GM23338 (cell line): ENCODE measurements at regions not wholly inside any gene's neighbourhood (a gene's known extent, or its start where the extent isn't known, plus 50 kb on each side); places are given as distances from the start of the nearest gene placed in this dataset.
A peak's percentile ranks its signal among the peaks of the same experiment; 100 is the strongest.
"Not testable (repeated sequence)": the region's sequence is repeated elsewhere in the genome, so short reads cannot be mapped to it uniquely, and the experiment has no call there.

Experiments used
- ATAC-seq: fragments of 200-7000 bp; cut with Tn5 transposase; 3 replicates; pipeline ENCODE4 v1.9.1; 2020
- DNase-seq: peaks from one replicate; pipeline ENCODE4 v3.0.0-alpha.2; 2015; ENCODE audit warnings: low spot score
- H2AFZ ChIP-seq: fragments of 200-600 bp; sonication (generic); 2 replicates; pipeline ENCODE4 v1.8.0; 2016; ENCODE audit warnings: antibody characterized with exemption, mild to moderate bottlenecking, moderate library complexity
- H3F3A ChIP-seq: fragments of 200-600 bp; sonication (generic); replicated peaks from 2 replicates; pipeline ENCODE4 v1.8.0; 2017; ENCODE audit warnings: antibody characterized with exemption, mixed run types, low read depth
- H3K27ac ChIP-seq: fragments of 200-600 bp; sonication (generic); 2 replicates; pipeline ENCODE4 v1.6.1; 2016; ENCODE audit warnings: low read depth
- H3K27me3 ChIP-seq: fragments of 200-600 bp; sonication (generic); 2 replicates; pipeline ENCODE4 v1.8.0; 2016; ENCODE audit warnings: mild to moderate bottlenecking, mixed run types, moderate library complexity; ENCODE audit not compliant: insufficient read depth
- H3K36me3 ChIP-seq: fragments of 200-600 bp; sonication (generic); 2 replicates; pipeline ENCODE4 v1.8.0; 2016; ENCODE audit warnings: mild to moderate bottlenecking; ENCODE audit not compliant: insufficient read depth
- H3K4me1 ChIP-seq: fragments of 200-600 bp; sonication (generic); 2 replicates; pipeline ENCODE4 v1.8.0; 2016; ENCODE audit warnings: mild to moderate bottlenecking, moderate library complexity; ENCODE audit not compliant: insufficient read depth
- H3K4me2 ChIP-seq: fragments of 200-600 bp; sonication (generic); 2 replicates; pipeline ENCODE4 v1.7.1; 2017; ENCODE audit warnings: mixed run types
- H3K4me3 ChIP-seq: fragments of 200-600 bp; sonication (generic); 2 replicates; pipeline ENCODE4 v1.6.1; 2016; ENCODE audit warnings: mixed run types
- H3K79me2 ChIP-seq: fragments of 200-600 bp; sonication (generic); replicated peaks from 2 replicates; pipeline ENCODE4 v1.8.0; 2017; ENCODE audit warnings: mild to moderate bottlenecking; ENCODE audit not compliant: insufficient read depth
- H3K9me2 ChIP-seq: fragments of 200-600 bp; sonication (generic); 2 replicates; pipeline ENCODE4 v1.8.0; 2017; ENCODE audit not compliant: insufficient read depth
- H4K20me1 ChIP-seq: fragments of 200-600 bp; sonication (generic); replicated peaks from 2 replicates; pipeline ENCODE4 v1.8.0; 2017; ENCODE audit warnings: mild to moderate bottlenecking; ENCODE audit not compliant: insufficient read depth
- H3K27ac Mint-ChIP-seq: 2 replicates; pipeline ENCODE4 v1.8.0; 2020; ENCODE audit warnings: inconsistent platforms, mild to moderate bottlenecking, moderate library complexity, mixed read lengths
- H3K27me3 Mint-ChIP-seq: 3 replicates; pipeline ENCODE4 v1.8.0; 2022; ENCODE audit warnings: low read depth, mild to moderate bottlenecking, moderate library complexity, mixed read lengths, inconsistent platforms; ENCODE audit not compliant: insufficient read depth, poor library complexity
- H3K36me3 Mint-ChIP-seq: 3 replicates; pipeline ENCODE4 v1.8.0; 2021; ENCODE audit warnings: low read depth, mild to moderate bottlenecking, inconsistent platforms, moderate library complexity, mixed read lengths
- H3K4me1 Mint-ChIP-seq: 3 replicates; pipeline ENCODE4 v1.8.0; 2020; ENCODE audit warnings: mild to moderate bottlenecking, inconsistent platforms, mixed read lengths
- H3K4me3 Mint-ChIP-seq: 3 replicates; pipeline ENCODE4 v1.8.0; 2021; ENCODE audit warnings: moderate library complexity, mild to moderate bottlenecking, inconsistent platforms, mixed read lengths
- H3K9me3 Mint-ChIP-seq: 3 replicates; pipeline ENCODE4 v1.8.0; 2020; ENCODE audit warnings: moderate library complexity, mild to moderate bottlenecking, inconsistent platforms, mixed read lengths
- EZH2 ChIP-seq: fragments of 200-600 bp; sonication (generic); IDR thresholded peaks from one replicate; pipeline ENCODE4 v1.8.0; 2017; ENCODE audit warnings: antibody characterized with exemption, mild to moderate bottlenecking, low read depth; ENCODE audit not compliant: unreplicated experiment
- NANOG ChIP-seq: IDR thresholded peaks from 2 replicates; pipeline ENCODE4 v1.6.1; 2016; ENCODE audit warnings: antibody characterized with exemption, borderline replicate concordance
- ZNF331 ChIP-seq: fragments of 250-450 bp; sonication (Bioruptor Pico); IDR thresholded peaks from 2 replicates; pipeline ENCODE4 v1.5.0; 2020; ENCODE audit warnings: low read depth, mild to moderate bottlenecking, moderate library complexity
- TF ChIP-seq, protein P1 (sequence below), 2 experiments: fragments of 200-600 bp in 1 of 2; sonication (generic) in 1 of 2; conservative IDR thresholded peaks; 2 replicates each; pipeline versions ENCODE4 v1.5.1 to v1.6.1; 2016 to 2017; ENCODE audit warnings: antibody characterized with exemption in 2 of 2, low read depth in 2 of 2, mild to moderate bottlenecking in 2 of 2, moderate library complexity in 1 of 2
- TF ChIP-seq, protein P2 (sequence below): IDR thresholded peaks from one replicate; pipeline ENCODE4 v1.6.1; 2018; ENCODE audit warnings: antibody characterized with exemption; ENCODE audit not compliant: unreplicated experiment
- TF ChIP-seq, protein P3 (sequence below): fragments of 250-450 bp; sonication (Bioruptor Pico); IDR thresholded peaks from 2 replicates; pipeline ENCODE4 v1.5.0; 2020; ENCODE audit warnings: mild to moderate bottlenecking, moderate library complexity
- TF ChIP-seq, protein P4 (sequence below): IDR thresholded peaks from 2 replicates; pipeline ENCODE4 v1.6.1; 2016; ENCODE audit warnings: antibody characterized with exemption

DNA sequence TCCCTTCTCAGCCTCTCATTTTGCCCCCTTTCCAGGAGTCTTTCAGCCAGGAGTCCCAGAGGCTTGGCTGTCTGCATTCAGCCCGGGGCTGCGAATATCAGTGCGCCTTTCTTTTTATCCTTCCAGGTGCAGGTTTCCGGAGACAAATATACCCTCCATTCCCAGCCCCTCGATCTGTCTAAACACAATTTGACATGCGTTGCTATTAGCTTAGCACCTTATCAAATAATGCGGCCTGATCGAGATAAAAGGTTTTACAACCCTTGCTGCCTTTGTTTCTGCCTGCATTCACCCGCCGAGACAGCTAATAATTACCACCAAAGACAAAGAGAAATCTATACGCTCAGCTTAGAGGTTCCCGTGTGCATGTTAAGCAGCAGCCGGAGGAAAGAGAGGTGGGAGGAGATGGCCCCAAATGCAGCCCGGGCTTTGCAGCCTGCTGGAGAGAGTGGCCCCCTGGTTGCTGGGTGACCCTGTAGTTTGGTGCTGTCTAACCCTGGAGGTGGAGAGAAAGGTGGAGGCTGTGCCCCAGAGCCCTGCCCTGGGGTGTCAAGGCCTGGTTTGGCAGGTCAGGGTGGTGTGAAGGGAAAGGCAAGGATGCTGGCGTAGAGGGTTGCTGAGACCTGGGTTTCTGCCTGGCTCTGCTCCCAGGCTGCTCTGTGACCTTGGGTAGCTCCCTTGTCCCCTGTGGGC is 185.3 kb downstream of the RPS24 start:
- Histone ChIP-seq H3K4me3 (no peak overlapping the region), H3K36me3 (no peaks in the 10 kb centered on the region), H3K79me2 (no peaks in the 10 kb centered on the region), H3K27ac (no peak overlapping the region), H3K4me1 (no peaks in the 10 kb centered on the region), H3F3A (no peaks in the 10 kb centered on the region), H3K9me2 (no peaks in the 10 kb centered on the region), H3K4me2 (no peak overlapping the region), H2AFZ (0 out of 2 replicates have a peak overlapping the region, but pooled peaks have one; percentile 28), H3K27me3 (no peaks in the 10 kb centered on the region), H4K20me1 (no peaks in the 10 kb centered on the region)
- peaks cover 4% of the 10 kb centered on the region for H3K27me3 Mint-ChIP-seq
- no peaks in the 10 kb centered on the region for H3K9me3 Mint-ChIP-seq
- H3K4me3 Mint-ChIP-seq, result no peak overlapping the region
- DNase-seq (no peak), ATAC-seq (no peak)
- peaks cover 2% of the 10 kb centered on the region; the same call in 2 of the 3 replicates for H3K4me1 Mint-ChIP-seq
- no peak overlapping the region for H3K27ac Mint-ChIP-seq
- no peaks in the 10 kb centered on the region for H3K36me3 Mint-ChIP-seq
- TF ChIP-seq, protein P1, sequence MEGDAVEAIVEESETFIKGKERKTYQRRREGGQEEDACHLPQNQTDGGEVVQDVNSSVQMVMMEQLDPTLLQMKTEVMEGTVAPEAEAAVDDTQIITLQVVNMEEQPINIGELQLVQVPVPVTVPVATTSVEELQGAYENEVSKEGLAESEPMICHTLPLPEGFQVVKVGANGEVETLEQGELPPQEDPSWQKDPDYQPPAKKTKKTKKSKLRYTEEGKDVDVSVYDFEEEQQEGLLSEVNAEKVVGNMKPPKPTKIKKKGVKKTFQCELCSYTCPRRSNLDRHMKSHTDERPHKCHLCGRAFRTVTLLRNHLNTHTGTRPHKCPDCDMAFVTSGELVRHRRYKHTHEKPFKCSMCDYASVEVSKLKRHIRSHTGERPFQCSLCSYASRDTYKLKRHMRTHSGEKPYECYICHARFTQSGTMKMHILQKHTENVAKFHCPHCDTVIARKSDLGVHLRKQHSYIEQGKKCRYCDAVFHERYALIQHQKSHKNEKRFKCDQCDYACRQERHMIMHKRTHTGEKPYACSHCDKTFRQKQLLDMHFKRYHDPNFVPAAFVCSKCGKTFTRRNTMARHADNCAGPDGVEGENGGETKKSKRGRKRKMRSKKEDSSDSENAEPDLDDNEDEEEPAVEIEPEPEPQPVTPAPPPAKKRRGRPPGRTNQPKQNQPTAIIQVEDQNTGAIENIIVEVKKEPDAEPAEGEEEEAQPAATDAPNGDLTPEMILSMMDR (conservative IDR thresholded peaks at IDR 0.05; ENCODE audit: low read depth in 2 of 2), result no peak
- TF ChIP-seq ZNF331 (CRISPR knock-in tag) (no peak), EZH2 (no peak), NANOG (no peak)
- TF ChIP-seq, protein P2, sequence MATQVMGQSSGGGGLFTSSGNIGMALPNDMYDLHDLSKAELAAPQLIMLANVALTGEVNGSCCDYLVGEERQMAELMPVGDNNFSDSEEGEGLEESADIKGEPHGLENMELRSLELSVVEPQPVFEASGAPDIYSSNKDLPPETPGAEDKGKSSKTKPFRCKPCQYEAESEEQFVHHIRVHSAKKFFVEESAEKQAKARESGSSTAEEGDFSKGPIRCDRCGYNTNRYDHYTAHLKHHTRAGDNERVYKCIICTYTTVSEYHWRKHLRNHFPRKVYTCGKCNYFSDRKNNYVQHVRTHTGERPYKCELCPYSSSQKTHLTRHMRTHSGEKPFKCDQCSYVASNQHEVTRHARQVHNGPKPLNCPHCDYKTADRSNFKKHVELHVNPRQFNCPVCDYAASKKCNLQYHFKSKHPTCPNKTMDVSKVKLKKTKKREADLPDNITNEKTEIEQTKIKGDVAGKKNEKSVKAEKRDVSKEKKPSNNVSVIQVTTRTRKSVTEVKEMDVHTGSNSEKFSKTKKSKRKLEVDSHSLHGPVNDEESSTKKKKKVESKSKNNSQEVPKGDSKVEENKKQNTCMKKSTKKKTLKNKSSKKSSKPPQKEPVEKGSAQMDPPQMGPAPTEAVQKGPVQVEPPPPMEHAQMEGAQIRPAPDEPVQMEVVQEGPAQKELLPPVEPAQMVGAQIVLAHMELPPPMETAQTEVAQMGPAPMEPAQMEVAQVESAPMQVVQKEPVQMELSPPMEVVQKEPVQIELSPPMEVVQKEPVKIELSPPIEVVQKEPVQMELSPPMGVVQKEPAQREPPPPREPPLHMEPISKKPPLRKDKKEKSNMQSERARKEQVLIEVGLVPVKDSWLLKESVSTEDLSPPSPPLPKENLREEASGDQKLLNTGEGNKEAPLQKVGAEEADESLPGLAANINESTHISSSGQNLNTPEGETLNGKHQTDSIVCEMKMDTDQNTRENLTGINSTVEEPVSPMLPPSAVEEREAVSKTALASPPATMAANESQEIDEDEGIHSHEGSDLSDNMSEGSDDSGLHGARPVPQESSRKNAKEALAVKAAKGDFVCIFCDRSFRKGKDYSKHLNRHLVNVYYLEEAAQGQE, result no peak
- TF ChIP-seq, protein P3, sequence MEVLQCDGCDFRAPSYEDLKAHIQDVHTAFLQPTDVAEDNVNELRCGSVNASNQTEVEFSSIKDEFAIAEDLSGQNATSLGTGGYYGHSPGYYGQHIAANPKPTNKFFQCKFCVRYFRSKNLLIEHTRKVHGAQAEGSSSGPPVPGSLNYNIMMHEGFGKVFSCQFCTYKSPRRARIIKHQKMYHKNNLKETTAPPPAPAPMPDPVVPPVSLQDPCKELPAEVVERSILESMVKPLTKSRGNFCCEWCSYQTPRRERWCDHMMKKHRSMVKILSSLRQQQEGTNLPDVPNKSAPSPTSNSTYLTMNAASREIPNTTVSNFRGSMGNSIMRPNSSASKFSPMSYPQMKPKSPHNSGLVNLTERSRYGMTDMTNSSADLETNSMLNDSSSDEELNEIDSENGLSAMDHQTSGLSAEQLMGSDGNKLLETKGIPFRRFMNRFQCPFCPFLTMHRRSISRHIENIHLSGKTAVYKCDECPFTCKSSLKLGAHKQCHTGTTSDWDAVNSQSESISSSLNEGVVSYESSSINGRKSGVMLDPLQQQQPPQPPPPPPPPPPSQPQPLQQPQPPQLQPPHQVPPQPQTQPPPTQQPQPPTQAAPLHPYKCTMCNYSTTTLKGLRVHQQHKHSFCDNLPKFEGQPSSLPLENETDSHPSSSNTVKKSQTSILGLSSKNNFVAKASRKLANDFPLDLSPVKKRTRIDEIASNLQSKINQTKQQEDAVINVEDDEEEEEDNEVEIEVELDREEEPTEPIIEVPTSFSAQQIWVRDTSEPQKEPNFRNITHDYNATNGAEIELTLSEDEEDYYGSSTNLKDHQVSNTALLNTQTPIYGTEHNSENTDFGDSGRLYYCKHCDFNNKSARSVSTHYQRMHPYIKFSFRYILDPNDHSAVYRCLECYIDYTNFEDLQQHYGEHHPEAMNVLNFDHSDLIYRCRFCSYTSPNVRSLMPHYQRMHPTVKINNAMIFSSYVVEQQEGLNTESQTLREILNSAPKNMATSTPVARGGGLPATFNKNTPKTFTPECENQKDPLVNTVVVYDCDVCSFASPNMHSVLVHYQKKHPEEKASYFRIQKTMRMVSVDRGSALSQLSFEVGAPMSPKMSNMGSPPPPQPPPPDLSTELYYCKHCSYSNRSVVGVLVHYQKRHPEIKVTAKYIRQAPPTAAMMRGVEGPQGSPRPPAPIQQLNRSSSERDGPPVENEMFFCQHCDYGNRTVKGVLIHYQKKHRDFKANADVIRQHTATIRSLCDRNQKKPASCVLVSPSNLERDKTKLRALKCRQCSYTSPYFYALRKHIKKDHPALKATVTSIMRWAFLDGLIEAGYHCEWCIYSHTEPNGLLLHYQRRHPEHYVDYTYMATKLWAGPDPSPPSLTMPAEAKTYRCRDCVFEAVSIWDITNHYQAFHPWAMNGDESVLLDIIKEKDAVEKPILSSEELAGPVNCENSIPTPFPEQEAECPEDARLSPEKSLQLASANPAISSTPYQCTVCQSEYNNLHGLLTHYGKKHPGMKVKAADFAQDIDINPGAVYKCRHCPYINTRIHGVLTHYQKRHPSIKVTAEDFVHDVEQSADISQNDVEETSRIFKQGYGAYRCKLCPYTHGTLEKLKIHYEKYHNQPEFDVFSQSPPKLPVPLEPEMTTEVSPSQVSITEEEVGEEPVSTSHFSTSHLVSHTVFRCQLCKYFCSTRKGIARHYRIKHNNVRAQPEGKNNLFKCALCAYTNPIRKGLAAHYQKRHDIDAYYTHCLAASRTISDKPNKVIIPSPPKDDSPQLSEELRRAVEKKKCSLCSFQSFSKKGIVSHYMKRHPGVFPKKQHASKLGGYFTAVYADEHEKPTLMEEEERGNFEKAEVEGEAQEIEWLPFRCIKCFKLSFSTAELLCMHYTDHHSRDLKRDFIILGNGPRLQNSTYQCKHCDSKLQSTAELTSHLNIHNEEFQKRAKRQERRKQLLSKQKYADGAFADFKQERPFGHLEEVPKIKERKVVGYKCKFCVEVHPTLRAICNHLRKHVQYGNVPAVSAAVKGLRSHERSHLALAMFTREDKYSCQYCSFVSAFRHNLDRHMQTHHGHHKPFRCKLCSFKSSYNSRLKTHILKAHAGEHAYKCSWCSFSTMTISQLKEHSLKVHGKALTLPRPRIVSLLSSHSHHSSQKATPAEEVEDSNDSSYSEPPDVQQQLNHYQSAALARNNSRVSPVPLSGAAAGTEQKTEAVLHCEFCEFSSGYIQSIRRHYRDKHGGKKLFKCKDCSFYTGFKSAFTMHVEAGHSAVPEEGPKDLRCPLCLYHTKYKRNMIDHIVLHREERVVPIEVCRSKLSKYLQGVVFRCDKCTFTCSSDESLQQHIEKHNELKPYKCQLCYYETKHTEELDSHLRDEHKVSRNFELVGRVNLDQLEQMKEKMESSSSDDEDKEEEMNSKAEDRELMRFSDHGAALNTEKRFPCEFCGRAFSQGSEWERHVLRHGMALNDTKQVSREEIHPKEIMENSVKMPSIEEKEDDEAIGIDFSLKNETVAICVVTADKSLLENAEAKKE, result no peak
- TF ChIP-seq, protein P4, sequence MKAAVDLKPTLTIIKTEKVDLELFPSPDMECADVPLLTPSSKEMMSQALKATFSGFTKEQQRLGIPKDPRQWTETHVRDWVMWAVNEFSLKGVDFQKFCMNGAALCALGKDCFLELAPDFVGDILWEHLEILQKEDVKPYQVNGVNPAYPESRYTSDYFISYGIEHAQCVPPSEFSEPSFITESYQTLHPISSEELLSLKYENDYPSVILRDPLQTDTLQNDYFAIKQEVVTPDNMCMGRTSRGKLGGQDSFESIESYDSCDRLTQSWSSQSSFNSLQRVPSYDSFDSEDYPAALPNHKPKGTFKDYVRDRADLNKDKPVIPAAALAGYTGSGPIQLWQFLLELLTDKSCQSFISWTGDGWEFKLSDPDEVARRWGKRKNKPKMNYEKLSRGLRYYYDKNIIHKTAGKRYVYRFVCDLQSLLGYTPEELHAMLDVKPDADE, result no peak

DNA sequence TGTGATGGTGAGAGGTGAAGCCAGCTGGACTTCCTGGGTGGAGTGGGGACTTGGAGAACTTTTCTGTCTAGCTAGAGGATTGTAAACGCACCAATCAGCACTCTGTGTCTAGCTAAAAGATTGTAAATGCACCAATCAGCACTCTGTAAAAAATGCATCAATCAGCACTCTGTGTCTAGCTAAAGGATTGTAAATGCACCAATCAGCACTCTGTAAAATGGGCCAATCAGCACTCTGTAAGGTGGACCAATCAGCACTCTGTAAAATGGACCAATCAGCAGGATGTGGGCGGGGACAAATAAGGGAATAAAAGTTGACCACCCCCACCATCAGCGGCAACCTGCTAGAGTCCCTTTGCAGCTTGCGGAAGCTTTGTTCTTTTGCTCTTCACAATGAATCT is 185.9 kb downstream of the RPS24 start:
- not testable (repeated sequence) for H3K4me2 ChIP-seq, H3K27ac Mint-ChIP-seq, H2AFZ ChIP-seq, H3K4me3 ChIP-seq, H3K36me3 ChIP-seq, H3K27me3 Mint-ChIP-seq, H3K36me3 Mint-ChIP-seq, H3K27ac ChIP-seq, H3K4me1 Mint-ChIP-seq, H3F3A ChIP-seq, H3K9me3 Mint-ChIP-seq, H3K4me1 ChIP-seq, H3K4me3 Mint-ChIP-seq, H3K79me2 ChIP-seq, DNase-seq, H3K27me3 ChIP-seq, H4K20me1 ChIP-seq, H3K9me2 ChIP-seq, ATAC-seq
